OCI-LY3 (cell line): ENCODE measurements at regions not wholly inside any gene's neighbourhood (a gene's known extent, or its start where the extent isn't known, plus 50 kb on each side); places are given as distances from the start of the nearest gene placed in this dataset.

Source experiments
- H2AFZ ChIP-seq: fragments of 200-600, 300-600 bp; shearing (Covaris generic); 2 replicates; pipeline ENCODE4 v1.6.0; 2014; ENCODE audit warnings: antibody characterized with exemption, low read depth, low read length
- H3K27ac ChIP-seq: fragments of 200-600, 300-600 bp; sonication (generic); 2 replicates; pipeline ENCODE4 v1.5.1; 2014; ENCODE audit warnings: mild to moderate bottlenecking, low read length, moderate library complexity, mixed read lengths
- H3K27me3 ChIP-seq: fragments of 200-600, 300-600 bp; sonication (generic); 2 replicates; pipeline ENCODE4 v1.6.1; 2014; ENCODE audit warnings: low read depth, low read length, mixed read lengths
- H3K36me3 ChIP-seq: fragments of 200-600, 300-600 bp; sonication (generic); replicated peaks from 2 replicates; pipeline ENCODE3; 2014; ENCODE audit warnings: low read depth, low read length, mixed read lengths
- H3K4me1 ChIP-seq: fragments of 300-600, 200-600 bp; sonication (generic); 2 replicates; pipeline ENCODE4 v1.6.1; 2014; ENCODE audit warnings: low read length, mixed read lengths
- H3K4me2 ChIP-seq: fragments of 200-600, 300-600 bp; sonication (generic); 2 replicates; pipeline ENCODE4 v1.6.1; 2014; ENCODE audit warnings: low read length, mixed read lengths
- H3K4me3 ChIP-seq: fragments of 300-600, 200-600 bp; sonication (generic); 2 replicates; pipeline ENCODE4 v1.5.1; 2014; ENCODE audit warnings: antibody characterized with exemption, mild to moderate bottlenecking, low read length, moderate library complexity
- H3K79me2 ChIP-seq: fragments of 300-600, 200-600 bp; shearing (Covaris generic); 2 replicates; pipeline ENCODE4 v1.6.1; 2014; ENCODE audit warnings: mild to moderate bottlenecking, low read length, mixed read lengths
- H3K9ac ChIP-seq: fragments of 300-600, 200-600 bp; shearing (Covaris generic); 2 replicates; pipeline ENCODE4 v1.6.0; 2014; ENCODE audit warnings: mild to moderate bottlenecking, low read length, moderate library complexity
- H3K9me3 ChIP-seq: fragments of 200-600, 300-600 bp; shearing (Covaris generic); 2 replicates; pipeline ENCODE4 v1.6.1; 2014; ENCODE audit warnings: low read length, mixed read lengths; ENCODE audit not compliant: insufficient read depth
- H4K20me1 ChIP-seq: fragments of 200-600, 300-600 bp; sonication (generic); 2 replicates; pipeline ENCODE4 v1.6.1; 2016; ENCODE audit warnings: low read length, mixed read lengths; ENCODE audit not compliant: insufficient read depth
- CTCF ChIP-seq: fragments of 200-600, 300-600 bp; sonication (generic); IDR thresholded peaks from 2 replicates; pipeline ENCODE4 v1.5.1; 2014; ENCODE audit warnings: antibody characterized with exemption, low read length, low read depth
- EZH2phosphoT487 ChIP-seq: fragments of 200-600 bp; shearing (Covaris generic); IDR thresholded peaks from 2 replicates; pipeline ENCODE4 v1.6.1; 2018; ENCODE audit warnings: antibody characterized with exemption, mixed run types, low read depth

DNA sequence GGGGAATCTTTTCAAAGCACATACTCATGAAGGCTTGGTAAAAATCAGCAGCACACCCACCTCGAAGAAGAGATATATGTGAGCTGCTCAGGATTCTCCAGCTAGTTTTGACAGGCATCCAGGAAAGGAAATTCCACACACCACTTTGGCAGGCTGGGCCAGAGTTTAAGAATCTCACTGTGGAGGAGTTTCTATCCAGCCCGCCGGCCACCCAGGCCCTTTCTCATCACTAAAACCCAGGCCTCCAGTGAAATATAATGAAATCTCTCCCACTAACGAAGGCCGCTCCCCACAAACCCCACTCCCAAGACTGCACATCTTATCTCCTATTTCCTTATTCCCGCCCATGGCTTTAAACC lies 202.0 kb downstream of the GLI2 start:
- no peak overlapping the region for H3K9ac ChIP-seq
- no peaks in the 10 kb centered on the region for H4K20me1 ChIP-seq
- H3K36me3 ChIP-seq: no peaks in the 10 kb centered on the region
- H3K27me3 ChIP-seq: no peaks in the 10 kb centered on the region
- TF ChIP-seq EZH2phosphoT487 (no peak), CTCF (no peak)
- no peaks in the 10 kb centered on the region for H3K9me3 ChIP-seq
- H3K27ac ChIP-seq: no peak overlapping the region
- H3K4me2 ChIP-seq: no peak overlapping the region
- no peak overlapping the region for H3K4me3 ChIP-seq
- H3K4me1 ChIP-seq: no peaks in the 10 kb centered on the region
- H2AFZ ChIP-seq: no peak overlapping the region
- H3K79me2 ChIP-seq: no peaks in the 10 kb centered on the region

GRCh38 chr2:120938045-120938771 lies 202.5 kb downstream of the GLI2 start:
- H3K27me3 ChIP-seq: no peaks in the 10 kb centered on the region
- no peak overlapping the region for H3K4me3 ChIP-seq
- no peaks in the 10 kb centered on the region for H3K79me2 ChIP-seq
- H3K4me1 ChIP-seq: no peaks in the 10 kb centered on the region
- no peaks in the 10 kb centered on the region for H4K20me1 ChIP-seq
- H3K36me3 ChIP-seq: no peaks in the 10 kb centered on the region
- no peak overlapping the region for H3K4me2 ChIP-seq
- H2AFZ ChIP-seq: no peak overlapping the region
- H3K9me3 ChIP-seq: no peaks in the 10 kb centered on the region
- TF ChIP-seq CTCF (no peak), EZH2phosphoT487 (no peak)
- H3K9ac ChIP-seq: no peak overlapping the region
- H3K27ac ChIP-seq: no peak overlapping the region

- no peaks in the 10 kb centered on the region for H3K4me1 ChIP-seq
- H2AFZ ChIP-seq: no peak overlapping the region
- H4K20me1 ChIP-seq: no peaks in the 10 kb centered on the region
- H3K27me3 ChIP-seq: no peaks in the 10 kb centered on the region
- no peak overlapping the region for H3K9ac ChIP-seq
- TF ChIP-seq EZH2phosphoT487 (no peak), CTCF (no peak)
- no peak overlapping the region for H3K27ac ChIP-seq
- no peak overlapping the region for H3K4me3 ChIP-seq
- no peaks in the 10 kb centered on the region for H3K79me2 ChIP-seq
- no peak overlapping the region for H3K4me2 ChIP-seq
- H3K9me3 ChIP-seq: no peaks in the 10 kb centered on the region
- no peaks in the 10 kb centered on the region for H3K36me3 ChIP-seq
These were observed 204.1 kb downstream of the GLI2 start for GRCh38 chr2:120939595-120940318.

- H2AFZ ChIP-seq: no peak overlapping the region
- no peaks in the 10 kb centered on the region for H3K36me3 ChIP-seq
- TF ChIP-seq CTCF (no peak), EZH2phosphoT487 (no peak)
- no peak overlapping the region for H3K4me2 ChIP-seq
- H3K4me1 ChIP-seq: no peaks in the 10 kb centered on the region
- no peak overlapping the region for H3K27ac ChIP-seq
- no peaks in the 10 kb centered on the region for H4K20me1 ChIP-seq
- no peaks in the 10 kb centered on the region for H3K9me3 ChIP-seq
- H3K4me3 ChIP-seq: no peak overlapping the region
- H3K27me3 ChIP-seq: no peaks in the 10 kb centered on the region
- H3K79me2 ChIP-seq: no peaks in the 10 kb centered on the region
- no peak overlapping the region for H3K9ac ChIP-seq
These were observed 204.6 kb downstream of the GLI2 start for GRCh38 chr2:120940319-120940696.
